Loucy (cell line): ENCODE measurements at regions not wholly inside any gene's neighbourhood (a gene's known extent, or its start where the extent isn't known, plus 50 kb on each side); places are given as distances from the start of the nearest gene placed in this dataset.

ENCODE experiments used
- H2AFZ ChIP-seq: fragments of 200-600 bp; sonication (generic); 2 replicates; pipeline ENCODE4 v1.6.0; 2016; ENCODE audit warnings: antibody characterized with exemption, mild to moderate bottlenecking, low read length, moderate library complexity
- H3F3A ChIP-seq: fragments of 200-600 bp; 2 replicates; pipeline ENCODE4 v1.6.0; 2016; ENCODE audit warnings: antibody characterized with exemption, low read depth, mild to moderate bottlenecking
- H3K27me3 ChIP-seq: fragments of 200-600 bp; sonication (generic); 2 replicates; pipeline ENCODE4 v1.6.1; 2014; ENCODE audit warnings: low read length, mild to moderate bottlenecking; ENCODE audit not compliant: insufficient read depth, poor library complexity, severe bottlenecking
- H3K36me3 ChIP-seq: fragments of 200-600 bp; sonication (generic); 2 replicates; pipeline ENCODE4 v1.6.1; 2016; ENCODE audit warnings: low read length; ENCODE audit not compliant: insufficient read depth
- H3K4me1 ChIP-seq: fragments of 200-600 bp; sonication (generic); 2 replicates; pipeline ENCODE4 v1.5.1; 2014; ENCODE audit warnings: low read length, mild to moderate bottlenecking; ENCODE audit not compliant: insufficient read depth, poor library complexity, severe bottlenecking
- H3K4me2 ChIP-seq: fragments of 200-600 bp; sonication (generic); 2 replicates; pipeline ENCODE4 v1.6.0; 2014; ENCODE audit warnings: antibody characterized with exemption, low read length, low read depth, mild to moderate bottlenecking; ENCODE audit not compliant: poor library complexity, severe bottlenecking
- H3K4me3 ChIP-seq: fragments of 200-600 bp; sonication (generic); 2 replicates; pipeline ENCODE4 v1.5.1; 2014; ENCODE audit warnings: low read length, mild to moderate bottlenecking, mixed read lengths; ENCODE audit not compliant: poor library complexity, severe bottlenecking
- H3K79me2 ChIP-seq: fragments of 200-600 bp; sonication (generic); 2 replicates; pipeline ENCODE4 v1.6.1; 2014; ENCODE audit warnings: low read length; ENCODE audit not compliant: insufficient read depth
- H3K9ac ChIP-seq: fragments of 200-600 bp; sonication (generic); 2 replicates; pipeline ENCODE4 v1.6.0; 2014; ENCODE audit warnings: mild to moderate bottlenecking, low read depth, low read length, moderate library complexity; ENCODE audit not compliant: poor library complexity, severe bottlenecking
- H3K9me2 ChIP-seq: fragments of 200-600 bp; sonication (generic); replicated peaks from 2 replicates; pipeline ENCODE4 v1.6.1; 2016; ENCODE audit warnings: low read depth, low read length, mixed read lengths
- H3K9me3 ChIP-seq: fragments of 200-600 bp; sonication (generic); 2 replicates; pipeline ENCODE4 v1.6.1; 2014; ENCODE audit warnings: mild to moderate bottlenecking, antibody characterized with exemption, low read length, low read depth; ENCODE audit not compliant: insufficient read depth
- H4K20me1 ChIP-seq: fragments of 200-600 bp; sonication (generic); 2 replicates; pipeline ENCODE4 v1.6.0; 2014; ENCODE audit warnings: antibody characterized with exemption, low read length, mild to moderate bottlenecking; ENCODE audit not compliant: insufficient read depth, poor library complexity, severe bottlenecking
- EZH2phosphoT487 ChIP-seq: fragments of 200-600 bp; IDR thresholded peaks from 2 replicates; pipeline ENCODE4 v1.6.1; 2018; ENCODE audit warnings: antibody characterized with exemption, mild to moderate bottlenecking, moderate library complexity, borderline replicate concordance
- TF ChIP-seq, protein P1 (sequence below): fragments of 200-600 bp; sonication (generic); conservative IDR thresholded peaks from 2 replicates; pipeline ENCODE4 v1.5.1; 2014; ENCODE audit warnings: mild to moderate bottlenecking, antibody characterized with exemption, low read length

DNA sequence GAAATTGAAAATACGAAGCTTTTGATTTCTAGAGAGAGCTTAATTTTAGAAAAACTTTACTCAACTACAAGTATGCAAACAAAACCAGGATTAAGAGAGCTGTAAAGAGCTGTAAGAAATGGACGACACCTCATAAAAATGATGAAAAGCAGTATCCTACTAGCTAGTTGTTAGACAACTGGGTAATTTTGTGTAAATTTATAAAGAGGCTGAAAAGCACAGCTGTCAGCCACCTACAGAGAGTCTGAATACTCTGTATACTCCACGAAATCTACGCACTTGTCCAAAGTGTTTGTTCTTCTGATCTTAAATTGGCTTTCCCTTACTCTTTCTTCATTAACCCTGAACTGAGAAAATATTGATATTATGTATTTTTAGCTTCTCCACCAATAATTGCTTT lies 808.4 kb upstream of the EPHA7 start:
- Histone ChIP-seq H4K20me1 (no peaks in the 10 kb centered on the region), H2AFZ (no peak overlapping the region), H3K27me3 (no peaks in the 10 kb centered on the region), H3K79me2 (no peaks in the 10 kb centered on the region), H3K4me3 (no peak overlapping the region), H3K9me2 (no peaks in the 10 kb centered on the region), H3K9me3 (0 out of 2 replicates have a peak, but pooled peaks cover 2% of the 10 kb centered on the region), H3K4me1 (no peaks in the 10 kb centered on the region), H3K36me3 (no peaks in the 10 kb centered on the region), H3F3A (no peaks in the 10 kb centered on the region), H3K9ac (no peak overlapping the region), H3K4me2 (no peak overlapping the region)
- no peak for TF ChIP-seq EZH2phosphoT487
- TF ChIP-seq, protein P1, sequence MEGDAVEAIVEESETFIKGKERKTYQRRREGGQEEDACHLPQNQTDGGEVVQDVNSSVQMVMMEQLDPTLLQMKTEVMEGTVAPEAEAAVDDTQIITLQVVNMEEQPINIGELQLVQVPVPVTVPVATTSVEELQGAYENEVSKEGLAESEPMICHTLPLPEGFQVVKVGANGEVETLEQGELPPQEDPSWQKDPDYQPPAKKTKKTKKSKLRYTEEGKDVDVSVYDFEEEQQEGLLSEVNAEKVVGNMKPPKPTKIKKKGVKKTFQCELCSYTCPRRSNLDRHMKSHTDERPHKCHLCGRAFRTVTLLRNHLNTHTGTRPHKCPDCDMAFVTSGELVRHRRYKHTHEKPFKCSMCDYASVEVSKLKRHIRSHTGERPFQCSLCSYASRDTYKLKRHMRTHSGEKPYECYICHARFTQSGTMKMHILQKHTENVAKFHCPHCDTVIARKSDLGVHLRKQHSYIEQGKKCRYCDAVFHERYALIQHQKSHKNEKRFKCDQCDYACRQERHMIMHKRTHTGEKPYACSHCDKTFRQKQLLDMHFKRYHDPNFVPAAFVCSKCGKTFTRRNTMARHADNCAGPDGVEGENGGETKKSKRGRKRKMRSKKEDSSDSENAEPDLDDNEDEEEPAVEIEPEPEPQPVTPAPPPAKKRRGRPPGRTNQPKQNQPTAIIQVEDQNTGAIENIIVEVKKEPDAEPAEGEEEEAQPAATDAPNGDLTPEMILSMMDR = no peak

- no peaks in the 10 kb centered on the region for H3K36me3 ChIP-seq
- H3K79me2 ChIP-seq = no peaks in the 10 kb centered on the region
- no peaks in the 10 kb centered on the region for H3K9me3 ChIP-seq
Measured at GRCh38 chr6:94217836-94218235, 798.5 kb upstream of the EPHA7 start.

GRCh38 chr6:94215552-94215951 lies 796.2 kb upstream of the EPHA7 start:
- no peak overlapping the region for H2AFZ ChIP-seq
- TF ChIP-seq EZH2phosphoT487 = no peak
- TF ChIP-seq, protein P1 = no peak
- H3K4me1 ChIP-seq = no peaks in the 10 kb centered on the region
- H3K4me2 ChIP-seq = no peak overlapping the region
- H3K79me2 ChIP-seq = no peaks in the 10 kb centered on the region
- H3K9me2 ChIP-seq = no peaks in the 10 kb centered on the region
- H3K4me3 ChIP-seq = no peak overlapping the region
- no peaks in the 10 kb centered on the region for H3K9me3 ChIP-seq
- no peaks in the 10 kb centered on the region for H3F3A ChIP-seq
- no peaks in the 10 kb centered on the region for H3K27me3 ChIP-seq
- H3K36me3 ChIP-seq = no peaks in the 10 kb centered on the region
- H3K9ac ChIP-seq = no peak overlapping the region
- no peaks in the 10 kb centered on the region for H4K20me1 ChIP-seq

More at GRCh38 chr6:94217836-94218235, 798.5 kb upstream of the EPHA7 start:
- H3K4me2 ChIP-seq = no peak overlapping the region
- H3K27me3 ChIP-seq = no peaks in the 10 kb centered on the region
- no peaks in the 10 kb centered on the region for H3K9me2 ChIP-seq
- no peak for TF ChIP-seq EZH2phosphoT487
- TF ChIP-seq, protein P1 = no peak
- H3K4me1 ChIP-seq = no peaks in the 10 kb centered on the region
- H4K20me1 ChIP-seq = no peaks in the 10 kb centered on the region
- no peak overlapping the region for H2AFZ ChIP-seq
- H3K9ac ChIP-seq = no peak overlapping the region
- H3F3A ChIP-seq = no peaks in the 10 kb centered on the region
- no peak overlapping the region for H3K4me3 ChIP-seq
